Adipocyte (in vitro differentiated cells): ENCODE measurements at regions not wholly inside any gene's neighbourhood (a gene's known extent, or its start where the extent isn't known, plus 50 kb on each side); places are given as distances from the start of the nearest gene placed in this dataset.
A peak's percentile ranks its signal among the peaks of the same experiment; 100 is the strongest.

Experiments
- DNase-seq: peaks from one replicate; pipeline ENCODE4 v3.0.0-alpha.2; 2015; ENCODE audit warnings: low read depth
- H3K27me3 ChIP-seq: replicated peaks from 2 replicates; pipeline ENCODE4 v1.7.0; 2013; ENCODE audit warnings: mild to moderate bottlenecking, low read length, moderate library complexity; ENCODE audit not compliant: control insufficient read depth, insufficient read depth
- H3K36me3 ChIP-seq: 2 replicates; pipeline ENCODE4 v1.7.0; 2013; ENCODE audit warnings: low read length, mild to moderate bottlenecking, moderate library complexity; ENCODE audit not compliant: control insufficient read depth, insufficient read depth, severe bottlenecking
- H3K4me1 ChIP-seq: 2 replicates; pipeline ENCODE4 v1.7.0; 2013; ENCODE audit warnings: mild to moderate bottlenecking, low read length, moderate library complexity; ENCODE audit not compliant: control insufficient read depth, insufficient read depth
- H3K4me3 ChIP-seq: 2 replicates; pipeline ENCODE4 v1.7.0; 2013; ENCODE audit warnings: mild to moderate bottlenecking, low read length, moderate library complexity
- H3K9ac ChIP-seq: 2 replicates; pipeline ENCODE4 v1.7.0; 2013; ENCODE audit warnings: mild to moderate bottlenecking, low read length, moderate library complexity
- H3K9me3 ChIP-seq: 2 replicates; pipeline ENCODE4 v1.7.0; 2013; ENCODE audit warnings: mild to moderate bottlenecking, low read length, moderate library complexity; ENCODE audit not compliant: control insufficient read depth

DNA sequence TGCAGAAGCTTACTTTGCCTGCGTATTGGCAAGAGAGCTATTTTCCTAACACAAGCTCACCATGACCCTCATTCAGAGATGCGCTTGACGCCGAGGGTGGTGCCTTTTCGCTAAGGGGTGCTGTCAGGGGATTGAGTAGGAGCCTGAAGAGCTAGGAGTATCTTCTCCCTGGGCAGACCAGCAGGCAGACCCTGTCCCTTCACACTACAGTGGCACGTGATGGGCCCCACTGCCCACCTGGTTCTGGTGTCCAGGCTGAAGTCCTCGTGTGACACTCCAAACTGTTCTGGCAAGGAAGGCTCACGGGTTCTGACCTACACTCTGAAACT is 198.3 kb downstream of the AUH start:
- no peaks in the 10 kb centered on the region for H3K9me3 ChIP-seq
- DNase-seq, result no peak

DNA sequence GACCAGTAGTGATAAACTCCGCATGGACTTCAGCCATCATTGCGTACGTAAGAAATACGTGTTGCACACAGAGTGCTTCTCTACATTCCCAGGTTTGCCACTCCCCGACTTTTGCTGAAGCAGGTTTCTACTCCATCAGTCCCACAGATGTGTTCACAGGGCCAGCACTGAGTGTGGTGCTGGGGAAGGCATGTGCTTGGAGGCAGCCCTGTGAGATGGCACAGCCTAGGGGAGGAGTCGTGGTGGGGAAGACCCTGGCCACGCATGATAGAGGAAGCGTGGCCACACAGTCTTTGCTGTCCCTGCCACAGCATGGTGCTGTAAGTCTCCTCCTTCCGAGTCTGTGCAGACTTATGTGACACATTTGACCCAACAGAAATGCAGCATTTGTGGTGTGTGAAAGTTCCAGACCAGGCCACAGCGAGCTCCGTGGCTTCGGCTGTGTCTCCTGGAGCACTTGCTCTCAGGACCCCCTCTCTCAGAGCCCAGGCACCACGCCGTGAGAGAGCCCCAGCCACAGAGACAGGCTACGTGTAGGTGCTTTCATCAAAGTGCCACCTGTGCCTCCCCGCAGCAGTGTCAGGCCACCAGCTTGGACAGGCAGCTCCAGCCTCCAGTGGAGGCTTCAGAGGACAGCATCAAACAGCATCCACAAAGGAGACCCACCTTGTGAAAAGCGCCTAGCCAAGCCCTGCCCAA is 197.8 kb downstream of the AUH start:
- H3K9me3 ChIP-seq, result no peaks in the 10 kb centered on the region
- DNase-seq, result no peak
- no peak overlapping the region for H3K4me3 ChIP-seq
- H3K4me1 ChIP-seq, result peaks cover 18% of the 10 kb centered on the region
- H3K27me3 ChIP-seq, result no peaks in the 10 kb centered on the region
- no peaks in the 10 kb centered on the region for H3K36me3 ChIP-seq
- peak overlapping the region; percentile 80 for H3K9ac ChIP-seq

More for the DNA sequence above, 198.3 kb downstream of the AUH start:
- Histone ChIP-seq H3K4me3 (no peak overlapping the region), H3K36me3 (no peaks in the 10 kb centered on the region), H3K4me1 (peaks cover 18% of the 10 kb centered on the region), H3K27me3 (no peaks in the 10 kb centered on the region), H3K9ac (no peak overlapping the region)
